Type B pancreatic cell (in vitro differentiated cells): ENCODE measurements at regions not wholly inside any gene's neighbourhood (a gene's known extent, or its start where the extent isn't known, plus 50 kb on each side); places are given as distances from the start of the nearest gene placed in this dataset.

Experiments used
- DNase-seq: peaks from one replicate; pipeline ENCODE4 v3.0.0; 2021; ENCODE audit warnings: mixed read lengths; ENCODE audit not compliant: unreplicated experiment; ENCODE audit errors: extremely low spot score
- H3K27ac Mint-ChIP-seq: 2 replicates; pipeline ENCODE4 v1.8.0; 2021; ENCODE audit warnings: mild to moderate bottlenecking, mixed read lengths
- H3K27me3 Mint-ChIP-seq: 2 replicates; pipeline ENCODE4 v1.8.0; 2021; ENCODE audit warnings: mixed read lengths
- H3K36me3 Mint-ChIP-seq: 2 replicates; pipeline ENCODE4 v1.8.0; 2021; ENCODE audit warnings: mixed read lengths
- H3K4me1 Mint-ChIP-seq: one replicate; pipeline ENCODE4 v1.8.0; 2021; ENCODE audit warnings: mixed read lengths; ENCODE audit not compliant: unreplicated experiment
- H3K4me3 Mint-ChIP-seq: 2 replicates; pipeline ENCODE4 v1.8.0; 2021; ENCODE audit warnings: mild to moderate bottlenecking, mixed read lengths
- H3K9me3 Mint-ChIP-seq: 2 replicates; pipeline ENCODE4 v1.8.0; 2021; ENCODE audit warnings: mixed read lengths
- TF ChIP-seq, protein P1 (sequence below): fragments of 200-600 bp; sonication (generic); conservative IDR thresholded peaks from 2 replicates; pipeline ENCODE4 v1.5.0; 2021; ENCODE audit warnings: antibody characterized with exemption, mild to moderate bottlenecking

DNA sequence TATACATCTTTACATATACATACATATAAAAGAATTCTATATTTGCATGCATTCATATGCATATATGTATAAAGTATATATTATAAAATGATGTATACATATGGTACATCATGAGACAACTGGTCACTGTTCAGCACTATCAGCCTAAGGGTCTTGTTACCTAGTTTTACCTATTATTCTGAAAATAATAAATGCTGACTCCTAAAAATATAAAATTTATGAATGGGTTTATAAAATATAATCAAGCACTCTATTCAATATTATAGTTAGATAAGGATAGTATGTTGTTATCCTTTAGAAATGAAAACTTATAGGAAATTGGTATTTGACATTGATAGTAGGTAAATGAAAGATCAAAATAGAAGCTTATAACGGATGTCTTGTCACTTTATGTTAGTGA, 324.2 kb downstream of the GBA3 start:
- Mint-ChIP-seq H3K4me1 (peaks cover 1% of the 10 kb centered on the region), H3K4me3 (no peak overlapping the region), H3K27me3 (no peaks in the 10 kb centered on the region), H3K27ac (no peak overlapping the region), H3K36me3 (no peaks in the 10 kb centered on the region), H3K9me3 (no peaks in the 10 kb centered on the region)
- TF ChIP-seq, protein P1, sequence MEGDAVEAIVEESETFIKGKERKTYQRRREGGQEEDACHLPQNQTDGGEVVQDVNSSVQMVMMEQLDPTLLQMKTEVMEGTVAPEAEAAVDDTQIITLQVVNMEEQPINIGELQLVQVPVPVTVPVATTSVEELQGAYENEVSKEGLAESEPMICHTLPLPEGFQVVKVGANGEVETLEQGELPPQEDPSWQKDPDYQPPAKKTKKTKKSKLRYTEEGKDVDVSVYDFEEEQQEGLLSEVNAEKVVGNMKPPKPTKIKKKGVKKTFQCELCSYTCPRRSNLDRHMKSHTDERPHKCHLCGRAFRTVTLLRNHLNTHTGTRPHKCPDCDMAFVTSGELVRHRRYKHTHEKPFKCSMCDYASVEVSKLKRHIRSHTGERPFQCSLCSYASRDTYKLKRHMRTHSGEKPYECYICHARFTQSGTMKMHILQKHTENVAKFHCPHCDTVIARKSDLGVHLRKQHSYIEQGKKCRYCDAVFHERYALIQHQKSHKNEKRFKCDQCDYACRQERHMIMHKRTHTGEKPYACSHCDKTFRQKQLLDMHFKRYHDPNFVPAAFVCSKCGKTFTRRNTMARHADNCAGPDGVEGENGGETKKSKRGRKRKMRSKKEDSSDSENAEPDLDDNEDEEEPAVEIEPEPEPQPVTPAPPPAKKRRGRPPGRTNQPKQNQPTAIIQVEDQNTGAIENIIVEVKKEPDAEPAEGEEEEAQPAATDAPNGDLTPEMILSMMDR: no peak
- no peak for DNase-seq

DNA sequence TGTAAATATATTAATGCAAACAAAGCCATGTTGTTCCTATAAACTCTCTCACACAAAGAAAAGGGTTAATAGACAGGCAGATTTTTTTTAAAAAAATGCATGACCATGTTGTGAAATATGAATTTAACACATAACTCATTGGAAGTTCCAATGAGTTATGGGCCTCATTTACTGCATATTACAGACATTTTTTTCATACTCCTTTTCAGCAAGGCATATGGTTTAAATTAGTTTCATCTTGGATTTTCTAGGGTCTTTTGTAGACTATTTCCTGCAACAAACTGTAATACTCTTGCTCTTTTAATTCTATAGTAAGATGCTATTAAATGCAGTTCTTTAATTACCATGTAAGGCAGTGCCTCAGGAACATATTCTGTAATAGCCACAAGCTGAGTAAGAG, 323.1 kb downstream of the GBA3 start:
- H3K4me3 Mint-ChIP-seq: no peak overlapping the region
- TF ChIP-seq, protein P1: no peak
- no peaks in the 10 kb centered on the region for H3K4me1 Mint-ChIP-seq
- no peaks in the 10 kb centered on the region for H3K27me3 Mint-ChIP-seq
- no peaks in the 10 kb centered on the region for H3K36me3 Mint-ChIP-seq
- H3K27ac Mint-ChIP-seq: no peak overlapping the region
- H3K9me3 Mint-ChIP-seq: no peaks in the 10 kb centered on the region
- DNase-seq: no peak

DNA sequence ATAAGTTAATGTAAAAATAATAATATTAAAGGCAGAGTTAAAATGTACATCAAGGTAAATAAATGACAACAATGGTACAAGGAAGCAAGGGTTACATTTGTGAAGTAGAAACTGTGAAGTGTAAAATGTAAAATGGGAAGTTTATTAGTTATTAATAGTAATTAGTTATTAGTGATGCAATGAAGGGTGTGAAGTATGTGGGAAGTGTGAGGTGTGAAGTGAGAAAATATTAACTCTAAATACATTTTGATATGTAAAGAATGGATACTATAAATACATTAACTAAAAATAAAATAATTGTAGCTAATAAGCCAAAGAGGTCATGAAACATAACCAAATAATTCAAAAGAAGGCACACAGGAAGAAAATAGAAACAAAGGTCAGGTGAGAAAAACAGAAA, 316.4 kb downstream of the GBA3 start:
- H3K27me3 Mint-ChIP-seq: no peaks in the 10 kb centered on the region
- no peaks in the 10 kb centered on the region for H3K9me3 Mint-ChIP-seq
- TF ChIP-seq, protein P1: no peak
- no peaks in the 10 kb centered on the region for H3K36me3 Mint-ChIP-seq
- H3K27ac Mint-ChIP-seq: no peak overlapping the region
- no peak overlapping the region for H3K4me3 Mint-ChIP-seq
- DNase-seq: no peak
- no peaks in the 10 kb centered on the region for H3K4me1 Mint-ChIP-seq

DNA sequence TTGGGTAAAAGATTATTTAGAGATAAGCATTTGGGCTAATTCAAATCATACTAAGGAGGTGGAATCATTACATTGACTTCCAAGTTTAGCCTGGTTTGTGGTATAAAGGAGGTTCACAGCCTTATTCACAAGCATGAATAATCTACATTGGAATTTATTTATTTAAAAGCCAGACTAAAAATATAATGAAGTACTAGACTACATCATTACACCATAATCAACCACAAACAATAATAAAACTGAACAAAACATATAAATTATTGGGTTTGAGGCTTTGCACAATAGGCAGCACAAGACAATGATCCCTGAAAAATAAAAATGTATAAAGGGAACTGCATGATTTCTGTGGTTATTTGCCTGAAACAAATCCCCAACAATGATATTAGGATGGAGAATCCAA, 314.0 kb downstream of the GBA3 start:
- Mint-ChIP-seq H3K4me3 (no peak overlapping the region), H3K36me3 (no peaks in the 10 kb centered on the region), H3K27me3 (no peaks in the 10 kb centered on the region), H3K27ac (no peak overlapping the region), H3K4me1 (no peaks in the 10 kb centered on the region), H3K9me3 (no peaks in the 10 kb centered on the region)
- TF ChIP-seq, protein P1: no peak
- no peak for DNase-seq

DNA sequence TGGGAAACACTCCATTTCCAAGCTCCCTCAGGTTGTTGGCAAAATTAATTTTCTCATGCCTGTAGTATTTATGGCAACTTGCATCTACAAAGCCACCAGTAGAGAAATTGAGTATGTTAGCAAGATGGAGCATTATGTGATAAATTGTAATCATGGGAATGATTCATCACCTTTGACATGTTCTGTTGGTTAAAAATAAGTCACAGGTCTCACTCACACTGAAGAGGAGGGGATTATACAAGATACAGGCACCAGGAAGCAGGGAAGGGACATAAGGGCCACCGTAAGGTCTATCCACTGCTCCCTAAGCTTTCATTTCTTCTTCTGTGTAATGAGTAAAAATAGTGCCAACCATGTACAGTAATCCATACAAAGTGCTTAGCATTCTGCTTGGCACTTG, 313.0 kb downstream of the GBA3 start:
- H3K4me3 Mint-ChIP-seq: no peak overlapping the region
- no peaks in the 10 kb centered on the region for H3K36me3 Mint-ChIP-seq
- TF ChIP-seq, protein P1: no peak
- no peak overlapping the region for H3K27ac Mint-ChIP-seq
- H3K9me3 Mint-ChIP-seq: no peaks in the 10 kb centered on the region
- no peak for DNase-seq
- no peaks in the 10 kb centered on the region for H3K27me3 Mint-ChIP-seq
- H3K4me1 Mint-ChIP-seq: no peaks in the 10 kb centered on the region

DNA sequence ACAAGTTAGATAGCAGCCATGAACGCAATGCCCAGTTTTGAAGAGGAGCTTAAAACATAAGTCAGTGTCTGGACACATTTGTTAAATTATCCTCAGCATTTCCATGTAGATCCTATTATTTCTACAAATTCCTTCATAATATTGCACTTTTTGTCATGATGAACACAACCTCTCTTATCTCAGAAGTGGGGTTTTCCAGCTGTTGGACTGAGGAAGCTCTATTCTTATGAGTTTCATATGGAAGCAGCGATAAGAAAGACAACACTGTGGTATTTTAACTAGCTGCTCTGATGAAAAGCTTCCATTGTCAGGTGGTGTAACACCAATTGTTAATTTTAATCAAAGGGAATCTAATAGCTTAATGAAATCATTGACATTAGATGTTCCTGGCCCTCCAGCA, 308.7 kb downstream of the GBA3 start:
- Mint-ChIP-seq H3K9me3 (no peaks in the 10 kb centered on the region), H3K4me1 (no peaks in the 10 kb centered on the region), H3K27ac (no peak overlapping the region), H3K4me3 (no peak overlapping the region), H3K27me3 (no peaks in the 10 kb centered on the region), H3K36me3 (no peaks in the 10 kb centered on the region)
- TF ChIP-seq, protein P1: no peak
- no peak for DNase-seq
